Mesenchymal stem cell (in vitro differentiated cells and primary cell): ENCODE measurements at regions not wholly inside any gene's neighbourhood (a gene's known extent, or its start where the extent isn't known, plus 50 kb on each side); places are given as distances from the start of the nearest gene placed in this dataset.
"Not testable (repeated sequence)": the region's sequence is repeated elsewhere in the genome, so short reads cannot be mapped to it uniquely, and the experiment has no call there.

Source experiments
- DNase-seq: peaks from one replicate; pipeline ENCODE4 v3.0.0-alpha.2; 2013
- H2AFZ ChIP-seq: one replicate; pipeline ENCODE4 v1.6.1; 2013; ENCODE audit warnings: low read depth, mild to moderate bottlenecking, control low read depth, inconsistent platforms, low read length, moderate library complexity
- H2AK5ac ChIP-seq: 2 replicates; pipeline ENCODE4 v1.6.1; 2013; ENCODE audit warnings: low read length, moderate library complexity, mild to moderate bottlenecking, inconsistent platforms; ENCODE audit not compliant: severe bottlenecking
- H2BK120ac ChIP-seq: one replicate; pipeline ENCODE4 v1.6.1; 2013; ENCODE audit warnings: low read depth, mild to moderate bottlenecking, inconsistent platforms, low read length, moderate library complexity
- H2BK12ac ChIP-seq, 2 experiments: one replicate each; pipeline ENCODE4 v1.6.1; 2013; ENCODE audit warnings: inconsistent platforms in 2 of 2, low read length in 2 of 2, mild to moderate bottlenecking in 2 of 2, moderate library complexity in 2 of 2, control low read depth in 1 of 2
- H2BK15ac ChIP-seq: one replicate; pipeline ENCODE4 v1.6.1; 2013; ENCODE audit warnings: mild to moderate bottlenecking, low read depth, inconsistent platforms; ENCODE audit not compliant: poor library complexity, severe bottlenecking
- H2BK5ac ChIP-seq: 2 replicates; pipeline ENCODE4 v1.6.1; 2013; ENCODE audit warnings: low read depth, mild to moderate bottlenecking, low read length, control low read depth, inconsistent platforms; ENCODE audit not compliant: poor library complexity, severe bottlenecking
- H3K14ac ChIP-seq, 2 experiments: one replicate each; pipeline ENCODE4 v1.6.1; 2013; ENCODE audit warnings: inconsistent platforms in 2 of 2, low read length in 2 of 2, control low read depth in 1 of 2, mild to moderate bottlenecking in 1 of 2, moderate library complexity in 1 of 2
- H3K18ac ChIP-seq, 2 experiments: one replicate each; pipeline ENCODE4 v1.6.1; 2013; ENCODE audit warnings: inconsistent platforms in 2 of 2, low read length in 2 of 2, control low read depth in 1 of 2, low read depth in 1 of 2, mild to moderate bottlenecking in 1 of 2
- H3K23ac ChIP-seq, 2 experiments: one replicate each; pipeline ENCODE4 v1.6.1; 2013; ENCODE audit warnings: inconsistent platforms in 2 of 2, low read length in 2 of 2, mild to moderate bottlenecking in 2 of 2, moderate library complexity in 2 of 2, control low read depth in 1 of 2
- H3K27ac ChIP-seq: 2 replicates; pipeline ENCODE4 v1.5.1; 2013; ENCODE audit warnings: mild to moderate bottlenecking, moderate library complexity, low read length, control low read depth, inconsistent platforms; ENCODE audit not compliant: poor library complexity, severe bottlenecking
- H3K27me3 ChIP-seq, 2 experiments: 2 replicates each; pipeline versions ENCODE4 v1.6.1 to v1.7.0; 2013; ENCODE audit warnings: low read length in 2 of 2, mild to moderate bottlenecking in 2 of 2, moderate library complexity in 2 of 2, control low read depth in 1 of 2, inconsistent platforms in 1 of 2; ENCODE audit not compliant: control insufficient read depth in 1 of 2, insufficient read depth in 1 of 2
- H3K36me3 ChIP-seq, 2 experiments: 2 replicates each; pipeline versions ENCODE4 v1.6.1 to v1.7.0; 2013; ENCODE audit warnings: low read length in 2 of 2, control low read depth in 1 of 2, inconsistent platforms in 1 of 2, low read depth in 1 of 2, mild to moderate bottlenecking in 1 of 2; ENCODE audit not compliant: insufficient read depth in 2 of 2, control insufficient read depth in 1 of 2
- H3K4ac ChIP-seq, 2 experiments: one replicate each; pipeline ENCODE4 v1.6.1; 2013; ENCODE audit warnings: inconsistent platforms in 2 of 2, low read length in 2 of 2, mild to moderate bottlenecking in 2 of 2, moderate library complexity in 2 of 2, control low read depth in 1 of 2, low read depth in 1 of 2
- H3K4me1 ChIP-seq: 2 replicates; pipeline ENCODE4 v1.6.1; 2013; ENCODE audit warnings: low read depth, low read length, control low read depth; ENCODE audit not compliant: control insufficient read depth, insufficient read depth
- H3K4me2 ChIP-seq: 2 replicates; pipeline ENCODE4 v1.6.1; 2013; ENCODE audit warnings: low read length, mild to moderate bottlenecking, inconsistent platforms; ENCODE audit not compliant: poor library complexity, severe bottlenecking
- H3K4me3 ChIP-seq, 2 experiments: 2 replicates each; pipeline versions ENCODE4 v1.5.1 to v1.7.0; 2013; ENCODE audit warnings: low read length in 2 of 2, mild to moderate bottlenecking in 2 of 2, control low read depth in 1 of 2, low read depth in 1 of 2; ENCODE audit not compliant: insufficient read depth in 1 of 2
- H3K79me1 ChIP-seq: replicated peaks from 2 replicates; pipeline ENCODE4 v1.6.1; 2013; ENCODE audit warnings: mild to moderate bottlenecking, control low read depth, low read length, inconsistent platforms; ENCODE audit not compliant: poor library complexity, severe bottlenecking
- H3K9ac ChIP-seq: 2 replicates; pipeline ENCODE4 v1.7.0; 2013; ENCODE audit warnings: mild to moderate bottlenecking, low read length, moderate library complexity
- H3K9me3 ChIP-seq: 2 replicates; pipeline ENCODE4 v1.7.0; 2013; ENCODE audit warnings: mild to moderate bottlenecking, low read length; ENCODE audit not compliant: control insufficient read depth
- H4K8ac ChIP-seq: one replicate; pipeline ENCODE4 v1.6.1; 2013; ENCODE audit warnings: inconsistent platforms, mild to moderate bottlenecking, low read length, moderate library complexity
- H4K91ac ChIP-seq: one replicate; pipeline ENCODE4 v1.6.1; 2013; ENCODE audit warnings: mild to moderate bottlenecking, low read length, inconsistent platforms
- WGBS: methylation state at CpG from one replicate; pipeline ENCODE4 v1.1.7; 2013; ENCODE audit warnings: mixed read lengths; 5-methylcytosine and 5-hydroxymethylcytosine counted together

DNA sequence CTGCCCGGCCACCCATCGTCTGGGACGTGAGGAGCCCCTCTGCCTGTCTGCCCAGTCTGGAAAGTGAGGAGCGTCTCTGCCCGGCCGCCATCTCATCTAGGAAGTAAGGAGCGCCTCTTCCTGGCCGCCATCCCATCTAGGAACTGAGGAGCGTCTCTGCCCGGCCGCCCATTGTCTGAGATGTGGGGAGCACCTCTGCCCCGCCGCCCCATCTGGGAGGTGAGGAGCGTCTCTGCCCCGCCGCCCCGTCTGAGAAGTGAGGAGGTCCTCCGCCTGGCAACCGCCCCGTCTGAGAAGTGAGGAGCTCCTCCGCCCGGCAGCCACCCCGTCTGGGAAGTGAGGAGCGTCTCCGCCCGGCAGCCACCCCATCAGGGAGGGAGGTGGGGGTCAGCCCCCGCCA lies 56.4 kb upstream of the ZNF746 start:
- not testable (repeated sequence) for H2BK120ac ChIP-seq, H2BK5ac ChIP-seq, H2BK12ac ChIP-seq, H4K8ac ChIP-seq, H2AFZ ChIP-seq, H3K4me1 ChIP-seq, H3K27ac ChIP-seq, H2AK5ac ChIP-seq, H3K23ac ChIP-seq, H3K18ac ChIP-seq, H2BK15ac ChIP-seq, H3K4ac ChIP-seq, H4K91ac ChIP-seq, H3K9me3 ChIP-seq, DNase-seq, H3K4me2 ChIP-seq, H3K14ac ChIP-seq, H3K27me3 ChIP-seq, H3K4me3 ChIP-seq, H3K9ac ChIP-seq
- peaks cover 45 to 65% of the 10 kb centered on the region in 2 experiments for H3K36me3 ChIP-seq
- 97% methylated on average over 23 of the region's 27 CpGs for WGBS
- H3K79me1 ChIP-seq, result peaks cover 12% of the 10 kb centered on the region

DNA sequence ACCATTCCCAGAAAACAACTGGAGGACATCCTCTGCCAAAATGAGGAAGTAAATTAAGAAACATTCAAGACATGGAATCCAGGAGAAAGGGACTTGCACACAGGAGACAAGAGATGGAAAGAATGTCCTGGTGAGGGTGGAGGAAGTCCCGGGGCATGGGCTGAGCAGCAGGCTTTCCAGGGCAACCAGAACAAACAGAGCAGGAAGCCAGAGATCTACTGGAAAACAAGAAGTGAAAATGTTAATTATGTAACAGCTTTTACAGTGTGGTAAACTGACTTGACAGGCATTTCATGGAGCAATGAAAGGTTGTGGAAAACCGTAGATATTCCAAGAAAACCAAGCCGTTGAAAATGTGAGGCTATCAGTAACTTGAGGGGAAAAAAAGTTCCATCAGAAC lies 55.2 kb upstream of the ZNF746 start:
- no peaks in the 10 kb centered on the region for H3K27me3 ChIP-seq
- H3K27ac ChIP-seq, result no peak overlapping the region
- no peak overlapping the region for H3K4me3 ChIP-seq
- H3K36me3 ChIP-seq, result peaks cover 46 to 67% of the 10 kb centered on the region in 2 experiments
- no peaks in the 10 kb centered on the region for H3K9me3 ChIP-seq
- H2BK120ac ChIP-seq, result no peak overlapping the region
- H3K4me1 ChIP-seq, result no peaks in the 10 kb centered on the region
- no peak for DNase-seq
- no peak overlapping the region for H2BK12ac ChIP-seq
- H2BK15ac ChIP-seq, result no peak overlapping the region
- H3K79me1 ChIP-seq, result peaks cover 5% of the 10 kb centered on the region
- H3K9ac ChIP-seq, result no peak overlapping the region
- no peak overlapping the region for H3K14ac ChIP-seq
- no peak overlapping the region for H4K91ac ChIP-seq
- no peak overlapping the region for H3K23ac ChIP-seq
- H3K4me2 ChIP-seq, result no peak overlapping the region
- H4K8ac ChIP-seq, result no peak overlapping the region
- peak overlapping the region; percentile 79 for H2BK5ac ChIP-seq
- no peak overlapping the region for H3K18ac ChIP-seq
- no peak overlapping the region for H2AK5ac ChIP-seq
- no peak overlapping the region for H3K4ac ChIP-seq
- WGBS, result 98% methylated on average over 3 of the region's 3 CpGs
- no peak overlapping the region for H2AFZ ChIP-seq
